ENCODE measurements at regions not wholly inside any gene's neighbourhood (a gene's known extent, or its start where the extent isn't known, plus 50 kb on each side); places are given as distances from the start of the nearest gene placed in this dataset.

DNA sequence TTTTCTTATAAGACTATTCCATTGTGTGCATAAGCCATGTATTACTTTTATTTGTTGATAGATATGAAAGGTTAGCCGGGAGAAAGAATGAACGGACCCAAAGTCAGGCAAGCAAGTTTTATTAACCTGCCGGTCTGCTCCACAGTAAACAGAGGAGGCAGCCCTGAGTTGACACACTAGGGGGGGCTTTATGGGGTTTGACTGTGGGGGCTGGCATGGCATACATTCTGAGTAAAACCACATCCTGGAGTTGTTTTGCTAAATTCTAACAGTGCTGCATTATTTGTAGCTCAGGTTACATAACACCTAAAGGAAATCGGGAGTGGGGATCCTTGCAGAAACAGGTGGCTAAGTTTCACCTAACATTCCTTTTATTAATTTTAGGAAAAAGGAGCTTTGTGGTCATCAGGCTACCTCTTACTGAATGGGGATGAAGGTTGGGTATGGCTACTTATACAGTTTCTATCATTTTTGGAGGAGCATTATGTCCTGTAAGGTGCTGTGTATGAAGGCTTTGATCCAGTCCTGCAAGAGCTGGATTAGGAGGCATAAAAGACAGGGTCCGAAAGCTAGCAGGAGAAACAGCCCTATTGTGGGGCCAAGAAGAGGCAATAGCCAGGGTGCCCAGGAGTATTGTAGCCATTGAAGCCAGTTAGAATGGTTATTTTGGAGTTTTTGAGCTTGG lies 107.4 kb upstream of the USP9Y start:
- TF ChIP-seq, protein P1, sequence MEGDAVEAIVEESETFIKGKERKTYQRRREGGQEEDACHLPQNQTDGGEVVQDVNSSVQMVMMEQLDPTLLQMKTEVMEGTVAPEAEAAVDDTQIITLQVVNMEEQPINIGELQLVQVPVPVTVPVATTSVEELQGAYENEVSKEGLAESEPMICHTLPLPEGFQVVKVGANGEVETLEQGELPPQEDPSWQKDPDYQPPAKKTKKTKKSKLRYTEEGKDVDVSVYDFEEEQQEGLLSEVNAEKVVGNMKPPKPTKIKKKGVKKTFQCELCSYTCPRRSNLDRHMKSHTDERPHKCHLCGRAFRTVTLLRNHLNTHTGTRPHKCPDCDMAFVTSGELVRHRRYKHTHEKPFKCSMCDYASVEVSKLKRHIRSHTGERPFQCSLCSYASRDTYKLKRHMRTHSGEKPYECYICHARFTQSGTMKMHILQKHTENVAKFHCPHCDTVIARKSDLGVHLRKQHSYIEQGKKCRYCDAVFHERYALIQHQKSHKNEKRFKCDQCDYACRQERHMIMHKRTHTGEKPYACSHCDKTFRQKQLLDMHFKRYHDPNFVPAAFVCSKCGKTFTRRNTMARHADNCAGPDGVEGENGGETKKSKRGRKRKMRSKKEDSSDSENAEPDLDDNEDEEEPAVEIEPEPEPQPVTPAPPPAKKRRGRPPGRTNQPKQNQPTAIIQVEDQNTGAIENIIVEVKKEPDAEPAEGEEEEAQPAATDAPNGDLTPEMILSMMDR (IDR thresholded peaks at IDR 0.05; ENCODE audit: borderline replicate concordance, extremely low read depth, low read length, poor library complexity, severe bottlenecking), result peak; percentile 53
- no peak for TF ChIP-seq EZH2 (IDR thresholded peaks at IDR 0.05; ENCODE audit: borderline replicate concordance, low read depth, low read length, severe bottlenecking)
- no peaks in the 10 kb centered on the region for H3K79me2 ChIP-seq (ENCODE audit: insufficient read depth, low read length)

DNA sequence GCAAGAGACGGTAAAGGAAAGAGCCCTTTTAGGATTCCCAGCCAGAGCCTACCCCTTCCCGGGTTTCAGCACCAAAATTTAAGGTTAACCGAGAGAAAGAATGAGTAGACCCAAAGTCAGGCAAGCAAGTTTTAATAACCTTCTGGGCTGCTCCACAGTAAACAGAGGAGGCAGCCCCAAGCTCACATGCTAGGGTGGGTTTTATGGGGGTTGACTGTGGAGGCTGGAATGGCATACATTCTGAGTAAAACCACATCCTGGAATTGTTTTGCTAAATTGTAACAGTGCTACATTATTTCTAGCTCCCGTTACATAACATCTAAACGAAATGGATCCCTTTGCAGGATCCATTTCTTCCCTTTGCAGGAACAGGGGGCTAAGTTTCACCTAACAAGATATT lies 102.2 kb upstream of the USP9Y start:
- peak overlapping the region; percentile 99 for H3K27ac ChIP-seq (ENCODE audit: low read length)
- H3K27me3 ChIP-seq (ENCODE audit: insufficient read depth, low read length, poor library complexity), result no peaks in the 10 kb centered on the region
- no peak overlapping the region; the same call in 1 of the 2 replicates for H3K4me2 ChIP-seq (ENCODE audit: insufficient read depth, low read length)
- no peaks in the 10 kb centered on the region for H4K20me1 ChIP-seq (ENCODE audit: insufficient read depth, low read length)
- H2AFZ ChIP-seq (ENCODE audit: low read depth, low read length), result 0 out of 2 replicates have a peak overlapping the region, but pooled peaks have one; percentile 45
- H3K9me3 ChIP-seq (ENCODE audit: insufficient read depth, low read length, severe bottlenecking), result peaks cover 25% of the 10 kb centered on the region
- H3K79me2 ChIP-seq (ENCODE audit: insufficient read depth, low read length), result no peaks in the 10 kb centered on the region
- DNase-seq (peak; percentile 69), ATAC-seq (ENCODE audit: insufficient read depth, low read depth) (peak; percentile 87)
- H3K4me3 ChIP-seq (ENCODE audit: low read depth in 1 of 2, low read length in 2 of 2), result peak overlapping the region in 1 of 2 experiments; percentile 33; a peak in 2 of 4 replicates
- peak overlapping the region; percentile 57 for H3K9ac ChIP-seq (ENCODE audit: low read depth, low read length)
- H3K4me1 ChIP-seq (ENCODE audit: insufficient read depth, low read length), result peaks cover 58% of the 10 kb centered on the region
- H3K36me3 ChIP-seq (ENCODE audit: insufficient read depth, low read length), result no peaks in the 10 kb centered on the region; the same call in none of the 2 replicates
- TF ChIP-seq, protein P1 (IDR thresholded peaks at IDR 0.05; ENCODE audit: borderline replicate concordance, extremely low read depth, low read length, poor library complexity, severe bottlenecking), result no peak
- TF ChIP-seq EZH2 (IDR thresholded peaks at IDR 0.05; ENCODE audit: borderline replicate concordance, low read depth, low read length, severe bottlenecking), result no peak

More for the DNA sequence above, 107.4 kb upstream of the USP9Y start:
- ATAC-seq (ENCODE audit: insufficient read depth, low read depth) (peak; percentile 92), DNase-seq (peak; percentile 81)
- peaks cover 52% of the 10 kb centered on the region for H3K4me1 ChIP-seq (ENCODE audit: insufficient read depth, low read length)
- peak overlapping the region; percentile 51 for H3K9ac ChIP-seq (ENCODE audit: low read depth, low read length)
- H2AFZ ChIP-seq (ENCODE audit: low read depth, low read length), result peak overlapping the region; percentile 21; the same call in 1 of the 2 replicates
- no peaks in the 10 kb centered on the region for H4K20me1 ChIP-seq (ENCODE audit: insufficient read depth, low read length)
- no peaks in the 10 kb centered on the region; the same call in 1 of the 2 replicates for H3K36me3 ChIP-seq (ENCODE audit: insufficient read depth, low read length)
- H3K9me3 ChIP-seq (ENCODE audit: insufficient read depth, low read length, severe bottlenecking), result peaks cover 9% of the 10 kb centered on the region
- H3K27ac ChIP-seq (ENCODE audit: low read length), result peak overlapping the region; percentile 99
- peak overlapping the region; percentile 58 for H3K4me2 ChIP-seq (ENCODE audit: insufficient read depth, low read length)
- no peaks in the 10 kb centered on the region for H3K27me3 ChIP-seq (ENCODE audit: insufficient read depth, low read length, poor library complexity)
- H3K4me3 ChIP-seq (ENCODE audit: low read depth in 1 of 2, low read length in 2 of 2), result peak overlapping the region in 1 of 2 experiments; percentile 25; a peak in 2 of 4 replicates

DNA sequence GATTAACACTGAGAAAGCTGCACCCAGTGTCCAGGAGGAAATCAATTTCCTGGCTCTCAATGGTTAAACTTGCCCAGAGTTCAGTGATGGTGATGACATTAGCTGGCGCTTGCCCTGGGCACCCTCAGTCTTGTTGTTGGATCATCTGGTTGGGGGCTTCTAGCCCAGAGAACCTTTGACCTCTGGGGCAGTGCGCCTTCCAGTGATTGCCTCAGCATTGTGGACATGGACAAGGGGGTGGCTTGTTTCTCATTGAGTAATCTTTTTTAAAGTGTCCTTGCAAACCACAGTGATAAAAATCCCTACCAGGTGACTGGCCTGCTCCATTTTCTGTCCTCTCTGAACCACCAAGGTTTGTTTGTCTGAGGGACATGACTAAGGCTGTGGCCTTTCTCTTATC lies 95.6 kb upstream of the USP9Y start:
- Histone ChIP-seq H3K27ac (ENCODE audit: low read length) (no peak overlapping the region), H4K20me1 (ENCODE audit: insufficient read depth, low read length) (no peaks in the 10 kb centered on the region), H3K36me3 (ENCODE audit: insufficient read depth, low read length) (no peaks in the 10 kb centered on the region; the same call in 1 of the 2 replicates), H3K4me1 (ENCODE audit: insufficient read depth, low read length) (peaks cover 8% of the 10 kb centered on the region), H3K4me2 (ENCODE audit: insufficient read depth, low read length) (no peak overlapping the region), H3K79me2 (ENCODE audit: insufficient read depth, low read length) (no peaks in the 10 kb centered on the region), H3K9me3 (ENCODE audit: insufficient read depth, low read length, severe bottlenecking) (peaks cover 6% of the 10 kb centered on the region), H3K27me3 (ENCODE audit: insufficient read depth, low read length, poor library complexity) (no peaks in the 10 kb centered on the region), H2AFZ (ENCODE audit: low read depth, low read length) (no peak overlapping the region), H3K9ac (ENCODE audit: low read depth, low read length) (no peak overlapping the region), H3K4me3 (ENCODE audit: low read depth in 1 of 2, low read length in 2 of 2) (no peak overlapping the region)
- TF ChIP-seq EZH2 (IDR thresholded peaks at IDR 0.05; ENCODE audit: borderline replicate concordance, low read depth, low read length, severe bottlenecking), result no peak
- TF ChIP-seq, protein P1 (IDR thresholded peaks at IDR 0.05; ENCODE audit: borderline replicate concordance, extremely low read depth, low read length, poor library complexity, severe bottlenecking), result no peak
- ATAC-seq (ENCODE audit: insufficient read depth, low read depth) (no peak), DNase-seq (no peak)
